GM12878 (cell line): ENCODE measurements at regions not wholly inside any gene's neighbourhood (a gene's known extent, or its start where the extent isn't known, plus 50 kb on each side); places are given as distances from the start of the nearest gene placed in this dataset.

ENCODE experiments used
- ATAC-seq: fragments of 200-7000 bp; cut with Tn5 transposase; 3 replicates; pipeline ENCODE4 v1.9.1; 2020; ENCODE audit warnings: mild to moderate bottlenecking, moderate library complexity
- BruUV-seq: library from RNA; stranded (reverse); fragments of 400-500 nt; replicated peaks from 2 replicates; lab custom pipeline; 2021; lab: Mats Ljungman, UMichigan
- CTCF ChIA-PET: fragments of 300-600 bp; sonication (Branson Sonifier 250); formaldehyde crosslinking; extraction: SDS; loops from one replicate; lab custom pipeline; 2021; ENCODE audit warnings: inconsistent platforms; lab: Yijun Ruan, JAX
- POLR2A ChIA-PET: fragments of 350-600 bp; formaldehyde crosslinking; extraction: SDS; loops from one replicate; lab custom pipeline; 2021; ENCODE audit warnings: inconsistent platforms; lab: Charles Lee
- RAD21 ChIA-PET: fragments of 300-600 bp; sonication (Branson Sonifier 250); formaldehyde crosslinking; loops from one replicate; lab custom pipeline; 2023; ENCODE audit warnings: antibody characterized with exemption; ENCODE audit not compliant: unreplicated experiment; lab: Charles Lee
- SMC1A ChIA-PET: fragments of 300-600 bp; sonication (Branson Sonifier 250); formaldehyde crosslinking; loops from one replicate; lab custom pipeline; 2023; ENCODE audit not compliant: unreplicated experiment, uncharacterized antibody; lab: Charles Lee
- DNase-seq: peaks from one replicate; pipeline ENCODE4 v3.0.0-alpha.2; 2011; ENCODE audit warnings: low read depth, low spot score
- FAIRE-seq: peaks from 3 replicates; lab custom pipeline; 2011; peaks lifted over from hg19 to GRCh38; lab: Jason Lieb, UNC
- H2AFZ ChIP-seq: 2 replicates; pipeline ENCODE4 v1.6.0; 2011; ENCODE audit warnings: low read depth, low read length, control low read depth; ENCODE audit not compliant: control insufficient read depth
- H3K27ac ChIP-seq: 2 replicates; pipeline ENCODE4 v1.5.1; 2011; ENCODE audit warnings: control low read depth; ENCODE audit not compliant: control insufficient read depth, insufficient read depth
- H3K27me3 ChIP-seq, 2 experiments: replicated peaks in 1 of 2; 2 replicates each; pipeline versions ENCODE4 v1.6.0 to v1.6.1; 2011; ENCODE audit warnings: low read length in 1 of 2; ENCODE audit not compliant: control insufficient read depth in 2 of 2, insufficient read depth in 2 of 2
- H3K36me3 ChIP-seq, 2 experiments: 2 replicates each; pipeline ENCODE4 v1.5.1; 2011; ENCODE audit warnings: low read length in 1 of 2; ENCODE audit not compliant: control insufficient read depth in 2 of 2, insufficient read depth in 2 of 2
- H3K4me1 ChIP-seq: 2 replicates; pipeline ENCODE4 v1.6.1; 2011; ENCODE audit warnings: mild to moderate bottlenecking, low read length, moderate library complexity, mixed read lengths; ENCODE audit not compliant: control insufficient read depth, insufficient read depth
- H3K4me2 ChIP-seq: 2 replicates; pipeline ENCODE4 v1.6.0; 2011; ENCODE audit warnings: control low read depth; ENCODE audit not compliant: control insufficient read depth, insufficient read depth
- H3K4me3 ChIP-seq: fragments of 200-600 bp; sonication (generic); 2 replicates; pipeline ENCODE4 v1.5.1; 2016
- H3K79me2 ChIP-seq: 2 replicates; pipeline ENCODE4 v1.6.0; 2011; ENCODE audit warnings: low read length; ENCODE audit not compliant: control insufficient read depth, insufficient read depth
- H3K9ac ChIP-seq: 2 replicates; pipeline ENCODE4 v1.8.0; 2011; ENCODE audit warnings: low read length, control low read depth, mixed read lengths; ENCODE audit not compliant: control insufficient read depth, insufficient read depth
- H3K9me3 ChIP-seq: replicated peaks from 3 replicates; pipeline ENCODE4 v1.5.1; 2011; ENCODE audit warnings: mild to moderate bottlenecking, low read length; ENCODE audit not compliant: control insufficient read depth, insufficient read depth
- H4K20me1 ChIP-seq: 2 replicates; pipeline ENCODE4 v1.6.0; 2011; ENCODE audit not compliant: control insufficient read depth, insufficient read depth
- CHD2 ChIP-seq: IDR thresholded peaks from 2 replicates; pipeline ENCODE4 v1.6.1; 2011; ENCODE audit warnings: low read depth, low read length, improper control_type of control experiment, borderline replicate concordance
- DPF2 ChIP-seq: fragments of 450-650 bp; IDR thresholded peaks from 2 replicates; pipeline ENCODE4 v1.6.1; 2017; ENCODE audit warnings: mild to moderate bottlenecking
- E2F4 ChIP-seq: IDR thresholded peaks from 2 replicates; pipeline ENCODE4 v1.6.1; 2012; ENCODE audit warnings: low read depth, low read length, improper control_type of control experiment
- ESRRA ChIP-seq: IDR thresholded peaks from 2 replicates; pipeline ENCODE4 v1.6.1; 2012; ENCODE audit warnings: mild to moderate bottlenecking, low read length, improper control_type of control experiment
- FOS ChIP-seq: IDR thresholded peaks from 3 replicates; pipeline ENCODE4 v1.6.1; 2011; ENCODE audit warnings: borderline replicate concordance; ENCODE audit not compliant: insufficient read length; ENCODE audit errors: extremely low read depth
- HDGF ChIP-seq: fragments of 450-650 bp; IDR thresholded peaks from 2 replicates; pipeline ENCODE4 v1.6.1; 2016; ENCODE audit warnings: antibody characterized with exemption
- HSF1 ChIP-seq: fragments of 150-350 bp; IDR thresholded peaks from 2 replicates; pipeline ENCODE4 v1.6.1; 2014; ENCODE audit warnings: mild to moderate bottlenecking, low read depth, low read length
- KAT2A ChIP-seq: conservative IDR thresholded peaks from 2 replicates; pipeline ENCODE4 v1.6.1; 2011; ENCODE audit warnings: low read depth, low read length; ENCODE audit not compliant: control insufficient read depth
- MTA3 ChIP-seq: IDR thresholded peaks from 2 replicates; pipeline ENCODE4 v1.6.1; 2012; ENCODE audit warnings: low read length, inconsistent platforms, borderline replicate concordance
- NFYA ChIP-seq: IDR thresholded peaks from 2 replicates; pipeline ENCODE4 v1.6.1; 2011; ENCODE audit warnings: low read depth, mild to moderate bottlenecking, low read length, improper control_type of control experiment, borderline replicate concordance
- POLR2A ChIP-seq: IDR thresholded peaks from 2 replicates; pipeline ENCODE4 v1.6.1; 2011; ENCODE audit warnings: low read depth, mild to moderate bottlenecking, low read length
- POU2F2 ChIP-seq: IDR thresholded peaks from 3 replicates; pipeline ENCODE4 v1.6.1; 2011; ENCODE audit warnings: low read depth, mild to moderate bottlenecking, low read length, borderline replicate concordance
- RFX5 ChIP-seq: IDR thresholded peaks from 2 replicates; pipeline ENCODE4 v1.6.1; 2011; ENCODE audit warnings: low read depth, low read length, improper control_type of control experiment
- RUNX3 ChIP-seq: IDR thresholded peaks from 2 replicates; pipeline ENCODE4 v1.6.1; 2012; ENCODE audit warnings: low read length, inconsistent platforms
- SMC3 ChIP-seq: IDR thresholded peaks from 2 replicates; pipeline ENCODE4 v1.6.1; 2011; ENCODE audit warnings: low read length, improper control_type of control experiment, borderline replicate concordance
- STAT3 ChIP-seq: IDR thresholded peaks from 2 replicates; pipeline ENCODE4 v1.6.1; 2011; ENCODE audit warnings: low read depth, low read length, improper control_type of control experiment
- TAF1 ChIP-seq: IDR thresholded peaks from 2 replicates; pipeline ENCODE4 v1.6.1; 2011; ENCODE audit warnings: mild to moderate bottlenecking, low read depth, low read length, borderline replicate concordance
- TARDBP ChIP-seq: IDR thresholded peaks from 2 replicates; pipeline ENCODE4 v1.6.1; 2016; ENCODE audit warnings: borderline replicate concordance
- ZNF217 ChIP-seq: fragments of 450-650 bp; IDR thresholded peaks from 2 replicates; pipeline ENCODE4 v1.6.1; 2017; ENCODE audit warnings: antibody characterized with exemption, mild to moderate bottlenecking
- ZNF384 ChIP-seq: IDR thresholded peaks from 2 replicates; pipeline ENCODE4 v1.6.1; 2012; ENCODE audit warnings: low read depth, mild to moderate bottlenecking, low read length, improper control_type of control experiment, borderline replicate concordance
- WGBS: methylation state at CpG from one replicate; pipeline ENCODE4 v1.1.6; 2016; ENCODE audit warnings: low lambda C conversion rate; ENCODE audit not compliant: insufficient replicate concordance, insufficient coverage; ENCODE audit errors: missing lambda C conversion rate; 5-methylcytosine and 5-hydroxymethylcytosine counted together
- in situ Hi-C: fragments of 300-500 bp; cut with MboI; formaldehyde crosslinking; loops from 9 replicates; pipeline ENCODE4 v1.14.3; 2018; ENCODE audit warnings: mixed read lengths
- intact Hi-C: fragments of 100-400 bp; cut with micrococcal nuclease; formaldehyde crosslinking; loops from one replicate; pipeline ENCODE4 v1.14.2; 2022; ENCODE audit not compliant: unreplicated experiment

- Histone ChIP-seq H4K20me1 (no peaks in the 10 kb centered on the region), H3K4me2 (no peak overlapping the region), H3K36me3 (no peaks in the 10 kb centered on the region), H2AFZ (no peak overlapping the region), H3K4me1 (no peaks in the 10 kb centered on the region), H3K4me3 (no peak overlapping the region), H3K27ac (no peak overlapping the region), H3K27me3 (no peaks in the 10 kb centered on the region), H3K9me3 (no peaks in the 10 kb centered on the region), H3K9ac (no peak overlapping the region), H3K79me2 (no peaks in the 10 kb centered on the region)
- WGBS = 24% methylated on average over 4 of the region's 4 CpGs
- in situ Hi-C loops (no loop called here), intact Hi-C loops (no loop called here)
- BruUV-seq = no TSS peak
- CTCF ChIA-PET = no interaction called here
- no peak for TF ChIP-seq RFX5
- no peak for TF ChIP-seq TARDBP
- no peak for TF ChIP-seq E2F4
- TF ChIP-seq FOS = no peak
- TF ChIP-seq NFYA = no peak
- no peak for TF ChIP-seq STAT3
- no peak for TF ChIP-seq KAT2A
- no peak for TF ChIP-seq MTA3
- TF ChIP-seq ESRRA = no peak
- TF ChIP-seq POLR2A = no peak
- no peak for TF ChIP-seq ZNF384
- no peak for TF ChIP-seq HSF1
- TF ChIP-seq HDGF = no peak
- TF ChIP-seq DPF2 = no peak
- no peak for TF ChIP-seq SMC3
- TF ChIP-seq ZNF217 = no peak
- no peak for TF ChIP-seq TAF1
- no peak for TF ChIP-seq CHD2
- TF ChIP-seq RUNX3 = no peak
- no peak for TF ChIP-seq POU2F2
- DNase-seq (no peak), FAIRE-seq (no peak), ATAC-seq (no peak)
- RAD21 ChIA-PET = no interaction called here
- POLR2A ChIA-PET = interaction anchor here (0.6 kb wide), 1 partner anchor 199 kb away, joined by 8 read pairs; no protein-coding TSS in a partner anchor
- SMC1A ChIA-PET = no interaction called here
These were observed 52.3 kb upstream of the SEMA3D start for GRCh38 chr7:85239109-85239508.
